ENCODE measurements at regions not wholly inside any gene's neighbourhood (a gene's known extent, or its start where the extent isn't known, plus 50 kb on each side); places are given as distances from the start of the nearest gene placed in this dataset.

GRCh38 chr22:22391543-22391942 is 117.0 kb downstream of the ZNF280B start:
- no peak for DNase-seq
- no peaks in the 10 kb centered on the region for H3K36me3 ChIP-seq (replicated peaks in 1 of 2)
- no peaks in the 10 kb centered on the region for H3K27me3 ChIP-seq
- no peak overlapping the region for H3K4me3 ChIP-seq
- intact Hi-C loops (cut with DNase I), result no loop called here
- H3K9me3 ChIP-seq (replicated peaks in 1 of 3), result no peaks in the 10 kb centered on the region
- H3K27ac ChIP-seq, result no peak overlapping the region
- H3K4me1 ChIP-seq (replicated peaks in 1 of 2), result no peaks in the 10 kb centered on the region
- TF ChIP-seq POLR2A (IDR thresholded peaks at IDR 0.05) (no peak), CTCF (IDR thresholded peaks at IDR 0.05) (no peak)

- TF ChIP-seq CTCF (IDR thresholded peaks at IDR 0.05), result no peak
- no peak for TF ChIP-seq POLR2A (IDR thresholded peaks at IDR 0.05)
- H3K36me3 ChIP-seq (replicated peaks in 1 of 2), result no peaks in the 10 kb centered on the region
- H3K4me3 ChIP-seq, result no peak overlapping the region
- WGBS, 4 donors, result 54 to 73% (median 62%) methylated on average over 4 of the region's 4 CpGs
- no peaks in the 10 kb centered on the region for H3K27me3 ChIP-seq
- no peak overlapping the region for H3K27ac ChIP-seq
- intact Hi-C loops (cut with DNase I), result no loop called here
- H3K9me3 ChIP-seq (replicated peaks in 1 of 3), result no peaks in the 10 kb centered on the region
- no peak for DNase-seq
- H3K4me1 ChIP-seq (replicated peaks in 1 of 2), result peaks cover 0 to under 1% of the 10 kb centered on the region in 2 donors
Measured at GRCh38 chr22:22392131-22392530, 116.4 kb downstream of the ZNF280B start.

- H3K4me1 ChIP-seq (replicated peaks in 1 of 2), result peaks cover 4 to 10% of the 10 kb centered on the region in 2 donors
- H3K27me3 ChIP-seq, result no peaks in the 10 kb centered on the region
- WGBS, 4 donors, result 77 to 96% (median 84%) methylated on average over 1 of the region's 1 CpG
- H3K36me3 ChIP-seq (replicated peaks in 1 of 2), result no peaks in the 10 kb centered on the region
- TF ChIP-seq POLR2A (IDR thresholded peaks at IDR 0.05) (no peak), CTCF (IDR thresholded peaks at IDR 0.05) (no peak)
- H3K9me3 ChIP-seq (replicated peaks in 1 of 3), result no peaks in the 10 kb centered on the region
- H3K4me3 ChIP-seq, result no peak overlapping the region
- H3K27ac ChIP-seq, result no peak overlapping the region
- no peak for DNase-seq
- intact Hi-C loops (cut with DNase I), result no loop called here
Measured at GRCh38 chr22:22394591-22394990, 114.0 kb downstream of the ZNF280B start.

GRCh38 chr22:22395245-22395644 is 113.3 kb downstream of the ZNF280B start:
- 26 to 65% (median 55%) methylated on average over 2 to 3 of the region's 3 CpGs for WGBS, 4 donors
- intact Hi-C loops (cut with DNase I), result no loop called here
- H3K4me1 ChIP-seq (replicated peaks in 1 of 2), result peaks cover 4 to 10% of the 10 kb centered on the region in 2 donors
- no peak for DNase-seq
- no peak overlapping the region for H3K4me3 ChIP-seq
- no peak overlapping the region for H3K27ac ChIP-seq
- H3K27me3 ChIP-seq, result no peaks in the 10 kb centered on the region
- H3K9me3 ChIP-seq (replicated peaks in 1 of 3), result no peaks in the 10 kb centered on the region
- TF ChIP-seq POLR2A (IDR thresholded peaks at IDR 0.05) (no peak), CTCF (IDR thresholded peaks at IDR 0.05) (no peak)
- no peaks in the 10 kb centered on the region for H3K36me3 ChIP-seq (replicated peaks in 1 of 2)

Measured in adrenal gland (tissue), 9 donors.